PC-9 (cell line): ENCODE measurements at regions not wholly inside any gene's neighbourhood (a gene's known extent, or its start where the extent isn't known, plus 50 kb on each side); places are given as distances from the start of the nearest gene placed in this dataset.

ENCODE experiments used
- BruUV-seq: library from RNA; stranded (reverse); fragments of 400-500 nt; replicated peaks from 2 replicates; lab custom pipeline; 2021; lab: Mats Ljungman, UMichigan
- CTCF ChIA-PET: fragments of 300-600 bp; sonication (Branson Sonifier 250); formaldehyde crosslinking; loops from one replicate; lab custom pipeline; 2022; ENCODE audit warnings: antibody characterized with exemption; lab: Charles Lee
- POLR2A ChIA-PET: fragments of 300-600 bp; sonication (Branson Sonifier 250); formaldehyde crosslinking; loops from one replicate; lab custom pipeline; 2022; ENCODE audit warnings: antibody characterized with exemption; ENCODE audit not compliant: unreplicated experiment; lab: Charles Lee
- DNase-seq, 2 experiments: peaks; one replicate each; pipeline versions ENCODE4 v3.0.0 to v3.0.0-alpha.2; 2015 to 2022; ENCODE audit warnings: mixed read lengths in 1 of 2
- H2AFZ ChIP-seq: fragments of 200-600 bp; sonication (generic); 2 replicates; pipeline ENCODE4 v1.8.1; 2017; ENCODE audit warnings: antibody characterized with exemption
- H3F3A ChIP-seq: fragments of 200-600 bp; sonication (generic); 2 replicates; pipeline ENCODE4 v1.8.1; 2017; ENCODE audit warnings: antibody characterized with exemption, mild to moderate bottlenecking, low read depth; ENCODE audit not compliant: insufficient read depth
- H3K27ac ChIP-seq: fragments of 200-600 bp; sonication (generic); 2 replicates; pipeline ENCODE4 v1.6.1; 2016; ENCODE audit warnings: mixed run types
- H3K27me3 ChIP-seq: fragments of 200-600 bp; sonication (generic); 2 replicates; pipeline ENCODE4 v1.6.1; 2016; ENCODE audit warnings: low read depth, mixed run types; ENCODE audit not compliant: insufficient read depth
- H3K36me3 ChIP-seq: fragments of 200-600 bp; sonication (generic); 2 replicates; pipeline ENCODE4 v1.6.1; 2016; ENCODE audit warnings: low read depth, mixed run types
- H3K4me1 ChIP-seq: fragments of 200-600 bp; sonication (generic); replicated peaks from 2 replicates; pipeline ENCODE4 v1.6.1; 2016; ENCODE audit warnings: mixed run types; ENCODE audit not compliant: insufficient read depth
- H3K4me2 ChIP-seq: fragments of 200-600 bp; sonication (generic); 2 replicates; pipeline ENCODE4 v1.6.1; 2017; ENCODE audit warnings: mixed run types
- H3K4me3 ChIP-seq: fragments of 200-600 bp; sonication (generic); 2 replicates; pipeline ENCODE4 v1.6.1; 2016; ENCODE audit warnings: mixed run types
- H3K79me2 ChIP-seq: fragments of 200-600 bp; sonication (generic); 2 replicates; pipeline ENCODE4 v1.6.1; 2017; ENCODE audit warnings: low read depth, mixed run types
- H3K9me2 ChIP-seq: fragments of 200-600 bp; sonication (generic); 2 replicates; pipeline ENCODE4 v1.8.1; 2017; ENCODE audit warnings: mild to moderate bottlenecking; ENCODE audit not compliant: insufficient read depth
- H3K9me3 ChIP-seq: fragments of 200-600 bp; sonication (generic); 2 replicates; pipeline ENCODE4 v1.8.1; 2016; ENCODE audit warnings: low read depth; ENCODE audit not compliant: insufficient read depth
- H4K20me1 ChIP-seq: fragments of 200-600 bp; sonication (generic); 2 replicates; pipeline ENCODE4 v1.8.1; 2017; ENCODE audit not compliant: insufficient read depth
- EZH2 ChIP-seq: fragments of 200-600 bp; sonication (generic); IDR thresholded peaks from 2 replicates; pipeline ENCODE4 v1.8.0; 2017; ENCODE audit warnings: antibody characterized with exemption, low read depth
- intact Hi-C: fragments of 100-400 bp; cut with micrococcal nuclease; formaldehyde crosslinking; loops from one replicate; pipeline ENCODE4 v1.10.0; 2022; ENCODE audit not compliant: unreplicated experiment
- TF ChIP-seq, protein P1 (sequence below): fragments of 200-600 bp; sonication (generic); conservative IDR thresholded peaks from 2 replicates; pipeline ENCODE4 v1.6.1; 2017; ENCODE audit warnings: mixed run types, antibody characterized with exemption, mild to moderate bottlenecking, moderate library complexity

DNA sequence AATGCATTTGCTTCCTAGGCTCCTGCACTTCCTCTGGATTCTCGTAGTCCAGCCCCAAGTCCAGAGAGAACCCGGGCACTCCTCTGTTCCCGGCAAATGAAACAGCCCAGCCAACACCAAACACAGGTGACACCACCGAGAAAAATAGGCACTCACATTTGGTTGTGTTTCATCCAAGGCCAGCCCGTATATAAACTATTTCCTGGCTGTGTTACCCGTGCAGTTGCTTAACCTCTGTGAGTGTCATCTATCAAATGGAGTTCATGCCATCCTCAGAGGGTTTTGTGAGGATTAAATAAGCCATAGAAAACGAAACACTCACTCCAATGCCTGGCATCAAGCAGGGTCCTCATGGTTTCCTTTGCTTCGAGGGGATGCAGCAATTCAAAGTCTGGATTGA, 115.2 kb downstream of the BOD1 start:
- TF ChIP-seq, protein P1, sequence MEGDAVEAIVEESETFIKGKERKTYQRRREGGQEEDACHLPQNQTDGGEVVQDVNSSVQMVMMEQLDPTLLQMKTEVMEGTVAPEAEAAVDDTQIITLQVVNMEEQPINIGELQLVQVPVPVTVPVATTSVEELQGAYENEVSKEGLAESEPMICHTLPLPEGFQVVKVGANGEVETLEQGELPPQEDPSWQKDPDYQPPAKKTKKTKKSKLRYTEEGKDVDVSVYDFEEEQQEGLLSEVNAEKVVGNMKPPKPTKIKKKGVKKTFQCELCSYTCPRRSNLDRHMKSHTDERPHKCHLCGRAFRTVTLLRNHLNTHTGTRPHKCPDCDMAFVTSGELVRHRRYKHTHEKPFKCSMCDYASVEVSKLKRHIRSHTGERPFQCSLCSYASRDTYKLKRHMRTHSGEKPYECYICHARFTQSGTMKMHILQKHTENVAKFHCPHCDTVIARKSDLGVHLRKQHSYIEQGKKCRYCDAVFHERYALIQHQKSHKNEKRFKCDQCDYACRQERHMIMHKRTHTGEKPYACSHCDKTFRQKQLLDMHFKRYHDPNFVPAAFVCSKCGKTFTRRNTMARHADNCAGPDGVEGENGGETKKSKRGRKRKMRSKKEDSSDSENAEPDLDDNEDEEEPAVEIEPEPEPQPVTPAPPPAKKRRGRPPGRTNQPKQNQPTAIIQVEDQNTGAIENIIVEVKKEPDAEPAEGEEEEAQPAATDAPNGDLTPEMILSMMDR: no peak
- TF ChIP-seq EZH2: no peak
- no peak overlapping the region for H3K4me3 ChIP-seq
- H4K20me1 ChIP-seq: no peaks in the 10 kb centered on the region
- no TSS peak for BruUV-seq
- H3K27ac ChIP-seq: no peak overlapping the region
- CTCF ChIA-PET: no interaction called here
- no peaks in the 10 kb centered on the region for H3K9me3 ChIP-seq
- no peaks in the 10 kb centered on the region for H3K36me3 ChIP-seq
- no peaks in the 10 kb centered on the region for H3K79me2 ChIP-seq
- no peak overlapping the region for H3K4me2 ChIP-seq
- H3K4me1 ChIP-seq: peaks cover 28% of the 10 kb centered on the region
- POLR2A ChIA-PET: no interaction called here
- H2AFZ ChIP-seq: no peak overlapping the region
- no peak for DNase-seq
- H3K9me2 ChIP-seq: no peaks in the 10 kb centered on the region
- intact Hi-C loops: no loop called here
- H3K27me3 ChIP-seq: no peaks in the 10 kb centered on the region
- peaks cover 13% of the 10 kb centered on the region; the same call in 1 of the 2 replicates for H3F3A ChIP-seq

- H3K4me1 ChIP-seq: peaks cover 33% of the 10 kb centered on the region
- no peaks in the 10 kb centered on the region for H4K20me1 ChIP-seq
- intact Hi-C loops: loop anchor here (1.0 kb wide), 1 partner anchor 18 kb away; no protein-coding TSS in a partner anchor
- no peak overlapping the region for H2AFZ ChIP-seq
- BruUV-seq: no TSS peak
- H3K27ac ChIP-seq: no peak overlapping the region
- H3K4me2 ChIP-seq: no peak overlapping the region
- peaks cover 13% of the 10 kb centered on the region; the same call in 1 of the 2 replicates for H3F3A ChIP-seq
- CTCF ChIA-PET: no interaction called here
- DNase-seq: no peak
- TF ChIP-seq EZH2: no peak
- TF ChIP-seq, protein P1: no peak
- H3K27me3 ChIP-seq: no peaks in the 10 kb centered on the region
- H3K9me3 ChIP-seq: no peaks in the 10 kb centered on the region
- H3K79me2 ChIP-seq: no peaks in the 10 kb centered on the region
- H3K36me3 ChIP-seq: no peaks in the 10 kb centered on the region
- POLR2A ChIA-PET: no interaction called here
- no peak overlapping the region for H3K4me3 ChIP-seq
- no peaks in the 10 kb centered on the region for H3K9me2 ChIP-seq
These were observed 116.3 kb downstream of the BOD1 start for GRCh38 chr5:173500213-173500560.

GRCh38 chr5:173499471-173500212, 116.8 kb downstream of the BOD1 start:
- POLR2A ChIA-PET: no interaction called here
- intact Hi-C loops: loop anchor here (1.0 to 2.0 kb wide), 2 partner anchors 17 to 45 kb away; no protein-coding TSS in a partner anchor
- H3F3A ChIP-seq: peaks cover 13% of the 10 kb centered on the region; the same call in 1 of the 2 replicates
- no peaks in the 10 kb centered on the region for H3K79me2 ChIP-seq
- H4K20me1 ChIP-seq: no peaks in the 10 kb centered on the region
- no peak overlapping the region for H2AFZ ChIP-seq
- no peaks in the 10 kb centered on the region for H3K36me3 ChIP-seq
- H3K4me3 ChIP-seq: no peak overlapping the region
- H3K9me2 ChIP-seq: no peaks in the 10 kb centered on the region
- no TSS peak for BruUV-seq
- no peaks in the 10 kb centered on the region for H3K9me3 ChIP-seq
- H3K4me2 ChIP-seq: peak overlapping the region; percentile 50; the same call in 1 of the 2 replicates
- CTCF ChIA-PET: no interaction called here
- DNase-seq: no peak
- TF ChIP-seq, protein P1: no peak
- no peak for TF ChIP-seq EZH2
- peak overlapping the region; percentile 81 for H3K27ac ChIP-seq
- no peaks in the 10 kb centered on the region for H3K27me3 ChIP-seq
- peaks cover 33% of the 10 kb centered on the region for H3K4me1 ChIP-seq
